ENCODE measurements at regions not wholly inside any gene's neighbourhood (a gene's known extent, or its start where the extent isn't known, plus 50 kb on each side); places are given as distances from the start of the nearest gene placed in this dataset.
"Not testable (repeated sequence)": the region's sequence is repeated elsewhere in the genome, so short reads cannot be mapped to it uniquely, and the experiment has no call there.

DNA sequence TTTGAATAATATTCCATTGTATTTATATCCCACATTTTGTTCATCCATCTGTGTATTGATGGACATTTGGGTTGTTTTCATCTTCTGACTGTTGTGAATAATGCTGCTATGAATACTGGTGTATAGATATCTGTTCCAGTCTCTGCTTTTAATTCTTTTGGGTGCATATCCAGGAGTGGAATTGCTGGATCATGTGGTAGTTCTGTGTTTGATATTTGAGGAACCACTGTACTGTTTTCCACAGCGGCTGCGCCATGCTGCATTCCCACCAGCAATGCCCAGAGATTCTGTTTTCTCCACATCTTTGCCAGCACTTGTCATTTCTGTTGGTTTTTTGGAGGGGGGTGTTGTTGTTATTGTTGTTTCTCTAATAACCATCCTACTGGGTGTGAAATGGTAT, 131.6 kb upstream of the KIF26B start:
- no peak for DNase-seq

DNA sequence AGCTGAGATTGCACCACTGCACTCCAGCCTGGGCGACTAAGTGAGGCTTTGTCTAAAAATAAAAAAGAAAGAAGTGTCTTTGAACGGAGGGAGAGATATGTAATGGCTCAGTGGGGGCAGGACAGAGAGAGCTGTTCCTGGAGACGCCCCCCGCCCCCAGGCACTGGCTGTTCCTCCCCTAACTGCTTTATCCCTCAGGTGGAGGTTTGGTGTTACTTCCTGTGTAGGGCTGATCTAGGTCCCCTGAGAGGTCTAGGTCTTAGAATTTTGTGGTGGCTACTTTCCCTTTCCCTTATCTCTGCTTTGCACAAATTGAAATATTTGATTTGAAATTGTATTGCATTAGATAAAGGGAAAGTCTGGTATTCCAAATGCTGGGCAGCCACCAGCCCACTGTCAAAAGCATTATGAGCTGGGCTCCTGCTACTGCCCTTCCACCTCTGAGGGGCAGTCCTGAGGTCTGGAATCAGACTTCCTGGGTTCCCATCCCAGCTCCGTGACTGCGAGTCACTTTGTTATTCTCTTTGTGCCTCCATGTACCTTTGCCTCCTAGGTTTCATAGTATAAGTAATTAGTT, 134.8 kb upstream of the KIF26B start:
- DNase-seq, result no peak

DNA sequence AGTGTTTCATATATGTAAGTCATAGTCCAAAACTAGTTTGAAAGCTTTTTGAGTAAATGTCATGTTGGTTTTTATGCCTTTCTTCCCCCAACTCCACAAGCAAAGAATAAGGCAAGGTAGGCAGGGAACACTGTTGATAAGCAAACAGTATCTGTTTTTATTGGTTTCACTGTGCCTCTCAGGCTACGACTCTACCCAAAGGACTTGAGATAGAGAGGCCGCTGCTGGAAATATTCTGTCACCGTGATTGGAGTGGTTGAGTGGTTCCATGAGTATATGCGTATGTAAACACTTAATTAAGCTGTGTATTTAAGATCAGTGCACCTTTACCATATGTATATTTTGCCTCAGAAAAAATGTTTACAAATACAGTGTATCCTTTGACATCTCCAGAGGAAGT, 138.1 kb upstream of the KIF26B start:
- DNase-seq, result no peak

DNA sequence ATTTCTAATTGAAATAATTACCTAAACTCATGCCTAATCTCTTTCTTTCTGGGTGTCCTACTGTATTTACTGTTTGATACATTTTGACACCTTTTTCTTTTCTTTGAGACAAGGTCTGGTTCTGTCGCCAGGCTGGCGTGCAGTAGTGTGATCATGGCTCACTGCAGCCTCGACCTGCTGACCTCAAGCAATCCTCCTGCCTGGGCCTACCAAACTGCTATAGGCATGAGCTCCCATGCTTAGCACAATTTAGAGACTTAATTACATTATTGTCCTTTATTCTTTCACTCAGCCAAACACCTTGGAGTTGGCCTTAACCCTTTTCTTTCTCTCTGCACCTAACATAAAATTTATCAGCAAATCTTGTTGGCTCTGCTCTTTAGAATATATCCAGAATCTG, 139.8 kb upstream of the KIF26B start:
- DNase-seq, result no peak

DNA sequence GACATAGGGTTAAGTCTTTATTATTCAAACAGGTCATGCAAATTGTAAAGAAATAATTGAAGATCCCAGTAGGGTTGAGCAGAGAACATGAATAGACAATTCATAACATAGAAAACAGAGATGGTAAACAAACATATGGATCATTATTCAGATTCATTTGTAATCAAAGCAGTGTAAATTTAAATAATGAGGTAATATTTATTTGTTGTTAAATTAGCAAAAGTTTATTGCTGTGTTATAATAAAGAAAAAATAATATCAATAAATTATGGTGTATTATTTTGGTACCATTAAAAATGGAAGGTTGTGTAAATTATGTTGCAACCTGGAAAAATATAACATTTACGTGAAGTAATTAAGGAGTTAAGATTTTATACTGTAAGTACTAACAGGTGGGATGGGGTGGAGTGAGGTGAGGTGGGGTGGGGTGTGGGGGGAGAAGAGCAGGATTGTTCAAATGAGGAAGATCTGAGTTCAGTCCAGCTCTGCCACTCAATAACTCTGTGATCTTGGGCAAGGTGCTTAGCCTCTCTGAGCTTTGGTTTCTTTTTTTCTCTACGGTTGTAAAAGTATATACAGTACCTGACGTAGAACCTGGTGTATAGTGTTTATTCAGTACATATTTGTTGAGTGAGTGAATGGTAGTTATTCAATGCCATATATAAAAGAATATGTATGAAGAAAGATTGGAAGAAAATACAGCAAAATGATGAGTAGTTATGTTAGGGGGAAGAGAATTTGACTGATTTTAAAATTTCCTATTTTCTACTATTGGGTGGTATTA, 140.3 kb upstream of the KIF26B start:
- DNase-seq, result no peak

DNA sequence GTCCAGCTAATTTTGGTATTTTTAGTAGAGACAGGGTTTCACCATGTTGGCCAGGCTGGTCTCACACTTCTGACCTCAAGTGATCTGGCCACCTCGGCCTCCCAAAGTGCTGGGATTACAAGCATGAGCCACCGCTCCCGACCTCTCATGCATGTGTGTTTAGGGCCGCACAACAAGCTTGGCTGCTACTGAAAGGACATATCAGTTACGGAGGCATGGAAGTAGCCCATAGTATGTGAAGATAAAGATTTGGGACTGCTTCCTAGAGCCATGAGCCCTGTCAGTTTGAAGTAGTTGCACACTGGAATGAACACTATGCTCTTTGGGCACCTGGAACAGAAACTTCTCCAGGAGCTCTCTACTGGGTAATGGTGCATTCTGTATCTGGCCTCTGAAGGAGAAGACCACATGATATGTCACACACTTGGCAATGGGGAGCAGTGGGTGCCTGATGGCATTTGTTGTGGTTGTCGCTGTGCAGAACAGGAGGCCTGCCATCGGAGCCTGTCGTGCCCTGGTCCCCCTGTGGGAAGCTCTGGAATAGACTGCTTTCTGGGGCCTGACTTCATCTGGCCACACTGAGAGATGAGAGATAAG, 144.7 kb upstream of the KIF26B start:
- DNase-seq, result no peak

DNA sequence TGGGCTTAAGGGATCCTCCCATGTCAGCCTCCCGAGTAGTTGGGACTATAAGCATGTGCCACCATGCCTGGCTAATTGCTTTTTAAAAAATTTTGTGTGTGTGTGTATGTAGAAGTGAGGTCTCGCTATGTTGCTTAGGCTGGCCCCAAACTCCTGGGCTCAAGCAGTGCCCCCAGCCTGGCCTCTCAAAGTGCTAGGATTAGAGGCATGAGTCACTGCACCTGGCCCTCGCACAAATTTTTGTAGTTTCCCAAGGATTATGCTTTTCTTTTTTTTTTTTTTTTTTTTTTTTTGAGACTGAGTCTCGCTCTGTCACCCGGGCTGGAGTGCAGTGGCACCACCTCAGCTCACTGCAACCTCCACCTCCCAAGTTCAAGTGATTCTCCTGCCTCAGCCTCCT, 144.4 kb upstream of the HNRNPU start:
- DNase-seq, result no peak

DNA sequence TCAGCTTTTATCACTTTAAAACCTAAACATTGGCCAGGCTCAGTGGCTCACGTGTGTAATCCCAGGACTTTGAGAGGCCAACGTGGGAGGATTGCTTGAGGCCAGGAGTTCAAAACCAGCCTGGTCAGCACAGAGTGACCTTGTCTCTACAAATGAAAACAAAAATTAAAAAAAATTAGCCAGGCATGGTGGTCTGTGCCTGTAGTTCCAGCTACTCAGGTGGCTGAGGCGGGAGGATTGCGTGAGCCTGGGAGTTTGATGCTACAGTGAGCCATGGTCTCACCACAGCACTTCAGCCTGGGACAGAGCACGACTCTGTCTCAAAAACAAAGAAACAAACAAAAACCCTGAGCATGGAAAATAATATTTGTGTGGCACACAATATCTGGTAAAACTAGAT, 143.5 kb upstream of the HNRNPU start:
- DNase-seq, result no peak

DNA sequence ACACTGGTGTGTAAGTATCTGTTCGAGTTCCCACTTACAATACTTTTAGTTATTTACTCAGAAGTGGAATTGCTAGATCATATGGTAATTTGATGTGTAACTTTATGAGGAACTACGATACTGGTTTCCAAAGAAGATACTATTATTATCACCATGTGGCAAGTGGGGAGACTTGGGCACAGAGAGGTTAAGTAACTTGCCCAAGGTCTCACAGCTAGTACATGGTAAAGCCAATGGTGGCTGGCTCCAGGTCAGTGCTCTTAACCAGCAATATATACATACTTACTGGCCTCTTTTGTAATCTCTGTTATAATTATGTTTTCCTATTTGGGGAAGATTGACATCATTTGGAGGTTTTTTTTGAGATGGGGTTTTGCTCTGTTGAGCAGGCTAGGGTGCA, 138.9 kb upstream of the HNRNPU start:
- no peak for DNase-seq

DNA sequence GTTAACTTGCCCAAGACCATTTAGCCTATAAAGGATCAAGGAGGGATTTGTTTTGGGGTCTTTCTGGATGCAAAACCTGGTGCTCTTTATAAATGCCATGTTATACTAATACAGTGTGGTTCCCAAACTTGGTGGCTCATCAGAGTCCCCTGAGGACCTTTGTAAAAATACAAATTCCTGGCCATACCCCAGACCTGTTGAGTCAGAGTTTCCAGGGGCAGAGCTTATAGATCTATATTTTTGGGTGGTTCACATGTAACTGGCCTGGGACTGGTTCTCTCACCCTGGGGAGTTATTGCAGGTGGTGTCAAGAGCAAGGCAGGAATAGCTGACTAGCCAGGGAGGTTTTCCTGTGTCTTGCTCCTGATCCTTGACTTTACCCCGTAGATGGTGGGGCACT, 136.9 kb upstream of the HNRNPU start:
- DNase-seq, result no peak

DNA sequence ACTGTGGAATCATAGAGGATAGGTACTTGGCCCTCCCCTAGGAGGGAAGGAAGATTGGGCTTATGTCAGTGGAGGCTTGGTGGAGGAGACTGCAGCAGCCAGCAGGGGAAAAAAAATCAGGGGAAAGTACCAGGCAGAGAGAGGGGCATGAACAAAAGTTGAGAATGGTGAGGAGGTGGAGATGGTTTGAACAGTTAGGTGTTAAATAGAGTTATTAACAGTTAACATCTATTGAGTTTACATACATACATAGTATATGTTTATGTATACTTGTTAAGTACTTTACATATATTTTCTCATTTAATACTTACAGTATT, 136.5 kb upstream of the HNRNPU start:
- DNase-seq, result no peak

DNA sequence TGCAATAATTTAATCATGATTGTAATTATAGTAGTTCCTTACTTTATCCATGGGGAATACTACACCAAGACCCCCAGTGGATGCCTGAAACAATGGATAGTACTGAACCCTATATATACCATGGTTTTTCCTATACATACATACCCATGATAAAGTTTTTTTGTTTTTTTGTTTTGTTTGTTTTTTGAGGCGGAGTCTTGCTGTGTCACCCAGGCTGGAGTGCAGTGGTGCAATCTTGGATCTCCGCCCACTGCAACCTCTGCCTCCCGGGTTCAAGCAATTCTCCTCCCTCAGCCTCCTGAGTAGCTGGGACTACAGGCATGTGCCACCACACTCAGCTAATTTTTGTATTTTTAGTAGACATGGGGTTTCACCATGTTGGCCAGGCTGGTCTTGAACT, 135.3 kb upstream of the HNRNPU start:
- DNase-seq, result not testable (repeated sequence)

DNA sequence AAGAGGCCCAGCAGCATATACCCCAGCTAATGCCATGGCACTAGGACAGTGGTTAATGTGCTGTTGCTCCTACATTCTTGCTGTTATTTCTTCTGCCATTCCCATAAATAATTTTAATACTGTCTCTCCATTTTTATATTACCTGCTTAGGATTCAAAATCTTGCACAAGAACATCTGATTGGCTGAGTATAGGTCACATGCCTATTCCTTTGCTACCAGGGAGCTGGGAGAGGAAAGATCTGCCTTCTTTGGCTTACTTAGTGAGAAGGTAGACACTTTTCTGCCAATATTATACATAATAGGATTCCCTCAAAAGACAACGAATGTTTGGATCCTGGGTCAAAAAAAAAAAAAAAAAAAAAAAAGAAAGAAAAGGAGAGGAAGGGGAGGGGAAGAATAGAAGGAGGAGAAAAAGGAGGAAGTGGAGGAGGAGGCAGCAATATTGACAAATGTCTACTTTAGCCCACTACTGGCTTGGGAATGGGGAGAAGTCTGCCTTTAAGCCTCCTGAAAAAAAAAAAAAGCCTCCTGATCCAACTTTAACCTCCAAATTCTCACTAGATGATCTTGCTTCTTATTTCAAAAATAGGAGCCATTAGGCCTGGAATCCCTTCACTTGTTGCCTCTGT, 134.5 kb upstream of the HNRNPU start:
- DNase-seq, result no peak

DNA sequence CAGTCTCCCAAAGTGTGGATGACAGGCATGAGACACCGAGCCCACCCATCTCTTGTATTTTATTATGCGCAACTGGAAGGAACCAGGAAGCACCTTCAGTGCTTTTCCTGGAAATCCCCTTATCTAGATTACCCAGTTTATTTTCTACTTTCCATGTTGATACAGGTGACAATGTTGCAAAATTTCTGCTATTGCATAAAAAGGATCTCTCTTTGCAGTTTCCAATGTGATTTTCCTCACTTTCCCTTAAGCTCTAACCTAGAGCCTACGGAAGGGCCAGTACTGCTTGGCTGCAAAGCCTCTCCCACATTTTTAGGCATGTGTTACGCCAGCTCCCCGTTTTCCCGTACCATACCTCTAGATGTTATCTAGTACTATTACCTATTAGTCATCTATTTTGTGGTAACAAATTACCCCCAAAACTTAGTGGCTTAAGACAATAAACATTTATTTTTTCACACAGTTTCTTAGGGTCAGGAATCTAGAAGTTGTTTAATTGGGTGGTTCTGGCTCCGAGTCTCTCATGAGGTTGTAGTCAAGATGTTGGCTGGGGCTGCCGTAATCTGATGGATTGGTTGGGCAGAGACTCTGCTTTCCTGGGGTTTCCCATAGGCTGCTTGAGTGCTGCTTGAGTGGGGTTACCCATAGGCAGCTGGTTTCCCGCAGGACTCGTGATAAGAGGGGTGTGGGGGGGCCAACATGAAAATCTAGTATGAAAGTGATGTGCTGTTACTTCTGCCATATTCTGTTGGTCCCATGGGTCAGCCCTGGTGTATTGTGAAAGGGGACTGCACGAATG, 131.5 kb upstream of the HNRNPU start:
- DNase-seq, result no peak

DNA sequence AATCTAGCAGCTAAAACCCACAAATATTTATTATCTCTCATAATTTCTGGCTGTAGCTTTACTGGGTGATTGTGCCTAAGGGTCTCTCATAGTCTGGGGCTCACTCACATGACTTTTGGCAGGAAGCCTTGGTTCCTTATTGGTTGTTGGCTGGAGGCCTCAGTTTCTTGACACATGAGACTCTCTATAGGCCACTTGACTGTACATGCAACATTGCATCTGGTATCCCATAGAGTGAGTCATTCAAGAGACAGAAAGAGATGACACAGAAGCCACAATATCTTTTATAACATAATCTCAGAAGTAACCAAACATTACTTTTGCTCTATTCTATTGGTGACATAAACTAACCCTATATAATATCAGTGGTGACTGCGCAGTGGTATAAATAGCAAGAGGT, 128.5 kb upstream of the HNRNPU start:
- DNase-seq, result no peak

DNA sequence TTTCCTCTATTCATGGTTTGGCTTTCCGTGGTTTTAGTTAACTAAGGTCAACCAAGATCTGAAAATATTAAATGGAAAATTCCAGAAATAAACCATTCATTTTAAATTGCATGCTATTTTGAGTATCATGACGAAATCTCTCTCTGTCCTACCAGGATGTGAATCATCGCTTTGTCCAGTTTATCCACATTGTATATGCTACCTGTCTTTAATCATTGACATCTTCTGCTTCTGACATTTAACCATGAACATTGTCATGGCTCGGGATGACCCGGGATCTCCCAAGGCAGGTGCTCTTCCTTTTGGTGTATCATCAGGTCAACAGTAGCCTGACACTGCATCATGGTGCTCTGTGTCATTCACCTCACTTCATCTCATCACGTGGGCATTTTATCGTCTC, 125.5 kb upstream of the HNRNPU start:
- no peak for DNase-seq

DNA sequence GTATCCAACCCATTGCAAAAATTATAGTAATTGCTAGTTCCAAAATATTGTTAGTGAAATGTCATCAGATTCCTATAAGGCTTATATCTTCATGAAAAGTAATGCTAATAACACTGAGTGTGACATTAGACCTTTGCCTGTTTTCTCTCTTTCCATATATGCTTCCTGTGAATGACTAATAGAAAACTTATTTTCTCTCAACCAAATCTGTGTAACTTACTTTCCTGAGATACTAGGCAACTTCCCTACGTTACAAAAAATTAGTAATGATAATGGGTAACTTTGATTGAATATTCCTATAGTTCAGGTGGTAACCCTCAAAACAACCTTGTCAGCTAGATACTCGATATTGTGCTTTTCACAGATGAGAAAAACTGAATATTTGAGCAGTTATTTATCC, 124.2 kb upstream of the HNRNPU start:
- no peak for DNase-seq

DNA sequence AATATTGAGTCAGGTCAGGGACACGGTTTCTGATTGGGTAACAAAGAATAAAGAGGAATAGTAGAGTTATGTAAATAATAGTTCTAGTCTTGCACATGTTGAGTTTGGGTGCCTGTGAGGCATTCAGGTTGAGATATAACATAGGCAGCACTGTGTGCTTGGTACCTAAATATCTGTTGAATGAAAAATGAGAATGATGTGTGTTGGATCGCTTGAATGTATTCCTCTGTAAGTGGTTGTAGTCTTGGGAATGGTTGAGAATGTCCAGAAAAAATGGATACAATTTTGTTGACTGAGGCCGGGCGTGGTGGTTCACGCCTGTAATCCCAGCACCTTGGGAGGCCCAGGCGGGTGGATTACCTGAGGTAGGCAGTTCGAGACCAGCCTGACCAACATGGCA, 116.3 kb upstream of the HNRNPU start:
- DNase-seq, result no peak

DNA sequence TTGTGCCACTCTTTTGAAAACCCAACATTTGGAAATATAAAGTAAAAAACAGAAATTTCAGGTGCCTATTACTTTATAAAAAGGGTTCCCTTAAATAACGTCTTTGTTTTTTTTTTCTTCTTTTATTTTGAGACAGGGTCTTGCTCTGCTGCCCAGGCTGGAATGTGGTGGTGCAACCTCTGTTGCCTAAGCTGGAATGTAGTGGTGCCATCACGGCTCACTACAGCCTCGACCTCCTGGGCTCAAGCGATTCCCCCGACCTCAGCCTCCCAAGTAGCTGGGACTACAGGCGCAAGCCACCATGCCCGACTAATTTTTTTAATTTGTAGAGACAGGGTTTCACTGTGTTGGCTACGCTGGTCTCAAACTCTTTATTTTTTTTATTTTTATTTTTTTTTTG, 110.2 kb upstream of the HNRNPU start:
- DNase-seq, result no peak

DNA sequence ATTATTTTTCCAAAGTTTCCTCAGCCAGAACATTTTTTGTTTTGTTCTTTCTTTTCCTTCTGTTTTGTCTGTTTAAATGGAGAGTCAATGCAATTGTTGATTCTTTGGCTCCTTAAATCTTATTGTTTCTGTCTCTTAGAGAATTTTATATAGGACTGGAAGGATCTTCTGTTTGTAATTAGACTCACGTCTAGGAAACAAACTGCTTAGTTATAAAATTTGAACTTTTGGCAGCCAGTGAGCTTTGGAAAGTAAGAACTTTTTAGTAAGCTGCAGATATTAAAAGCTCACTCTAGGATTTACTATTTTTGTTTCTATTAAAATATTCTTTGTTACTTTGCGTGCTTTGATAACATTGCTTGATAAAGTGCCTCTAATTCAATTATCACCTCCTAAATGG, 109.8 kb upstream of the HNRNPU start:
- DNase-seq, result no peak

DNA sequence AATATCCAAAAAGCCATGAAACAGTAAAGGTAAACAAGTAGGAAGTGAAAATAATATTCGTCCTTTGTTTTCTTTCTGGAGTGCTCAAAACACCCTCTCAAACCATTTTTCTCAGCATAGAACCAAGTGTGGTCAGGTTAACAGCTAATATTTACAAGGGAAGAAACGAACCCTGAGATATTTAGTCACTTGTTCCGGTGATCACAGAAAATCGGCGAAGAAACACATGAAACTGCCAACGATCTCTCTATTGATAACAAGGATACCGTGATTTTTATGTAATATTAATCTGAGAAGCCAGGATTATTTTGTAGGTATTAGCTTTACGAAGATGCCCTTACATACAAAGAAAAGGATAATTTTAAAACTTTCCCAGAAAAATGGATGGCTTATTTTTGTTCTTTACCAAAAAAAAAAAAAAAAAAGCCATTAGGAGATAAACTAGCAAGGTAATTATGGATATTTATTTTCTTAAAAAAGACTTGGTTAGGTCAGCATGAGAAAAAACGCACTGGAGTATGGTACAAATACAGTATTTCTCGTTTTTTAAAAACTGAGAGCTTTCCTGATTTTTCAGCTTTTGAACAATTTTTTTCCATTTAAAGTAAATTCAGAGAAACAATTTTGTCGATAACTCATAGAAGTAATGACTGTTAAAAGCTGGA, 107.3 kb upstream of the HNRNPU start:
- peak; percentile 20 for DNase-seq

DNA sequence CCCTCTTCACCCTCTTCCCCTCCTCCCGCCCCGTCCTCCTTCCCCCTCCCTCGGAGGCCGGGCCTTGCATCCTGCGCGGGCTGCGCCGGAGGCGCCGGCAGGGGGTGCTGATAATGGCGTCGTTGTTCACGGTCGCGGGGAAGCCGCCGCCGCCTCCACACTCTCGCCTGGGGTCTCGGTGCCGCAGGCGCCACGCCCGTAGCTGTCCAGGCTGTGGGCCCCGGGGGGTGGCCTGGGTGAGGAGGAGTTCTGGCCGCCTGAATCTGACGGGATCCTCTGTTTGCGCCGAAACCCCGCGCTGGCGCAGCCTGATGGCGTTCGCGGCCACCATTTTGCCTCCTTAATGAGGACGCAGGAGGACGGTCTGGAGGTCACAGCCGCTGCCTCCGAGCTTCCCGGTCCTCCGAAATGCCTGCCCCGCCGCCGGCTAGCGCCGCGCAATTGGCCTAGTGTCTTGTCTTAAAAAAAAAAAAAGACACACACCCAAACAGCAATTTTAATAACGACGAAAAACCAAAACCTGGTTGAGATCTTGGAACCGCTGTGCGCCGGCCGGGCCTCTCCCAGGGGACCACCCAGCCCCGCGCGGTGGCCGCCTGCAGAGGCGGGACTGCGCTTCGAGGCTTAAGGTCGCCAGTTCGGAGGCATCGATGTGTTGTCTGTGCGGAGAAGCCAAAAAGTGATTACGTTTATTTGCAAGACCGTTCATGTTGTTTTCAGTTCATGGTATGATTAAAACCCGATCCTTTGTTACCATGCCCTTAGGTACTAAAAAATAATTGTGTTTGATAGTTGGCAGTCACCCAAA, 106.6 kb upstream of the HNRNPU start:
- DNase-seq, result peak; percentile 94
